Mucosa of stomach (tissue), 1 donor: ENCODE measurements at regions not wholly inside any gene's neighbourhood (a gene's known extent, or its start where the extent isn't known, plus 50 kb on each side); places are given as distances from the start of the nearest gene placed in this dataset.

Source experiments
- H3K27me3 ChIP-seq: one replicate; pipeline ENCODE4 v1.7.0; 2013; ENCODE audit warnings: mild to moderate bottlenecking, low read length; ENCODE audit not compliant: control insufficient read depth, insufficient read depth
- H3K36me3 ChIP-seq: one replicate; pipeline ENCODE4 v1.7.0; 2013; ENCODE audit warnings: low read length; ENCODE audit not compliant: control insufficient read depth, insufficient read depth
- H3K4me1 ChIP-seq: one replicate; pipeline ENCODE4 v1.7.0; 2013; ENCODE audit warnings: mild to moderate bottlenecking, low read length; ENCODE audit not compliant: control insufficient read depth, insufficient read depth
- H3K4me3 ChIP-seq: one replicate; pipeline ENCODE4 v1.7.0; 2013; ENCODE audit warnings: low read length
- H3K9ac ChIP-seq: one replicate; pipeline ENCODE4 v1.7.0; 2013; ENCODE audit warnings: mild to moderate bottlenecking, low read length, moderate library complexity
- H3K9me3 ChIP-seq: one replicate; pipeline ENCODE4 v1.7.0; 2013; ENCODE audit warnings: mild to moderate bottlenecking, low read length, moderate library complexity; ENCODE audit not compliant: control insufficient read depth
- donor health status: Pancreatic carcinoma.

DNA sequence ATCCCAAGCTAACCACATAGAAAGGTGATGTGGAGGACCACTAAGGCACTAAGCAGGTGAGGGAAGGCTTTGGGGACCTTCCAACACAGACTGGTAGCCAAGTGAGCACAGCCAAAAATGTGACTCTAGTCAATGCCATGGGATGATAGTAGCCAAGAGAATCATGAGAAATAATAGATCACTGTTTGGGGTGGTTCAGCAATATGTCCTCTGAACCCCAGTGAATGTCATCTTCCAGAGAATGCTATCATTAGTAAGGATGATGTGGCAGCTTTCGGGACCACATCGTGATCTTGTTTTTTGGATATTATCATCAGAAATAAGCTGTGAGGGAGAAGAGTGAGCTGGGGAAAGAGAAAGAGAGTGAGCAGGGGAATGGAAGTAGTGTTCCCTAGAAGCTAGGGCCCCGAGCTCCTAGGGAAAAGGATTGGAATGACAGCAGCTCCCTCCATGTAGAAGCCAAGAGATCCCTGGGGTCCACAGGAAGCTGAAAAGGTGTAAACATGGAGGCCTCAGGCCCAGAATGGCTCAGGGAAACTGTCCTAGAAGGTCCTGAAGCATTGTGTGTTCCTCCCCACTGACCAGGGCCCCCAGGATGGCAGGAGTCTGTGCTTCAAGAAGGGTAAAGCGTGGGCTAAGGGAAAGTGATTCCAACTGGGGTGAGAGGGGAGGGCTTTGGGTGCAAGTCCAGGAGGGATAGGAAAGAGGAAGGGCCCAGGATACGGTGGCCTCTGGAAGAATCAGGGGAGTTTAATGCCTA, 56.6 kb upstream of the KLF13 start:
- Histone ChIP-seq H3K36me3 (no peaks in the 10 kb centered on the region), H3K27me3 (no peaks in the 10 kb centered on the region)

DNA sequence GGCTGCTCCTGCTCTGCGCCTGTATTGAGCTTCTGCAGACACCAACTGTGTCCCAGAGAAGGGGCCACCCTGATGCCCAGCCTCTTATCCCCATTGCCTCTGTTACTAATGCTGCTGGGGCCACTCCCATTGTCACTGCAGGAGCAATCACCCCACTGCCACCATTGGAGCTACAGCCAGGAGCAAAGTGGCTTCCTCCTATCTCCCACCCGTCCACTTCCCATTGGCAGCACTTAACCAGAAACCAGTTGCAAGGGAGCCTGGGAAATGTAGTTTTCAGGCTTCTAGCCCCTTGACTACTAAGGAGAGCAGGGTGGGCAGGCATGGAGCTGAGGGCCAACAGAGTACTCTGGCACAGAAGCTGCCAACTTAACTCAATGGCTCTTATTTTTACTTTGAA, 55.9 kb upstream of the KLF13 start:
- H3K36me3 ChIP-seq = no peaks in the 10 kb centered on the region
- H3K27me3 ChIP-seq = no peaks in the 10 kb centered on the region
- H3K9ac ChIP-seq = no peak overlapping the region
- H3K4me3 ChIP-seq = no peak overlapping the region
- H3K4me1 ChIP-seq = peaks cover 59% of the 10 kb centered on the region
- no peaks in the 10 kb centered on the region for H3K9me3 ChIP-seq

More for the DNA sequence above, 56.6 kb upstream of the KLF13 start:
- Histone ChIP-seq H3K9me3 (no peaks in the 10 kb centered on the region), H3K9ac (no peak overlapping the region), H3K4me3 (no peak overlapping the region), H3K4me1 (peaks cover 67% of the 10 kb centered on the region)

DNA sequence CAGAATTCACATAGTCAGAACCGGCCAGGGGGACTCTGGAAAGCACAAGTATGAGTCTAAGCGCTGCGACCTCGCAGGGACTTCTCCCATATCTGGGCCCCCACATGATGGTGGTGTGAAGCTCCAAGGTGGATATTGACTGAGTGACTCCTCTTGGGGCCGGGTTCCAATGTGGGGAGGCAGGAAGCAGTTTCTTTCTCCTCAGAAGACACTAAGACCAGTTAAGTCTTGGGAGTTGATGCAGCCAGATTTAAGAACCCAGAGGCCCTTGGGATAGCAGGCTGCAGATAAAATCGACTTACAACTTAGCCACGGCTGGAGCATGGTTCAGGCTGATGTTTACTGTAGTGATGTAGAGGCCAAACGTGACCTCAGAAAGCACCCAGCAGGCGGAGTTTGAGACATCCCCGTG, 55.4 kb upstream of the KLF13 start:
- H3K9ac ChIP-seq = no peak overlapping the region
- H3K27me3 ChIP-seq = no peaks in the 10 kb centered on the region
- H3K4me1 ChIP-seq = peaks cover 55% of the 10 kb centered on the region
- no peaks in the 10 kb centered on the region for H3K36me3 ChIP-seq
- no peaks in the 10 kb centered on the region for H3K9me3 ChIP-seq
- no peak overlapping the region for H3K4me3 ChIP-seq

DNA sequence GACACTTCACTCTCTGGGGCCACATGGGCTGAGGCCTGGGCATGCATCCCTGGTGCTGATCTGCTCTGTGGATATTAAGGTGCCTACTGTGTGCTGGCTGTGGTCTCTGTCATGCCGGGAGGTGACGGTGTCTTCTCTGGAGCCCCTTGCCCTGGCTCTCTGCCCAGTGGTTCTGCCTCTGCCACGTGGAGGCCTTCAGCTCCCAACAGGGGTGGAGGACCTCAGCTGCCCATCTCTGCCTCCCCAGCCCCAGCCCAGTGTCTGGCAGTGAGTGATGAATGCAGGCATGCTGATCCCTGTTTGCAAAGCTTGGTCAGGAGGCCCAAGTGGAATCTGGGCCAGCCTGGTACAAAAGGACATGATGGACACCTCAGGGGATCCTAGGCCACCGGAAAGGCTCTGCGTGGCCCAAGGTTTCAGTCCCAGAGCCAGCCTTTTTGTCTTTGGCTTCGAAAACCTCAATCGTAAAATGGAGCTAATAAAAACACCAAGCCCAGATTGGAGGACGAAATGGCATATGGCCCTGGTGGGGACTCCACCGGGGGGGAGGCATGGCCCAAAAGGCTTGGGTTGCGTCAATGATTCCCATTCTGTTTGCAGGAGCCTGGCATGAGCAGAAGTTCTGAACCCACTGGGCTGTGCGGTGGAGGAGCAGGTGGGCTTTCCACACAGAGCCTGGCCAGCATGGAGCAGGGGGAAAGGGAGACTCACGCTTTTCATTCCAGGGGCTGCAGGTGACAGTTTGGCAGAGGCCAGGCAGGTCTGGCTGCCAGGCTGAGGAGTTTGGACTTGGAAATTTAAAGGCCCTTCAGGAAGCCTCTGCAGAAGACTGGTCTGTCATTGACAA, 54.7 kb upstream of the KLF13 start:
- Histone ChIP-seq H3K9ac (no peak overlapping the region), H3K4me1 (peaks cover 49% of the 10 kb centered on the region), H3K27me3 (no peaks in the 10 kb centered on the region), H3K9me3 (no peaks in the 10 kb centered on the region), H3K4me3 (no peak overlapping the region), H3K36me3 (no peaks in the 10 kb centered on the region)

DNA sequence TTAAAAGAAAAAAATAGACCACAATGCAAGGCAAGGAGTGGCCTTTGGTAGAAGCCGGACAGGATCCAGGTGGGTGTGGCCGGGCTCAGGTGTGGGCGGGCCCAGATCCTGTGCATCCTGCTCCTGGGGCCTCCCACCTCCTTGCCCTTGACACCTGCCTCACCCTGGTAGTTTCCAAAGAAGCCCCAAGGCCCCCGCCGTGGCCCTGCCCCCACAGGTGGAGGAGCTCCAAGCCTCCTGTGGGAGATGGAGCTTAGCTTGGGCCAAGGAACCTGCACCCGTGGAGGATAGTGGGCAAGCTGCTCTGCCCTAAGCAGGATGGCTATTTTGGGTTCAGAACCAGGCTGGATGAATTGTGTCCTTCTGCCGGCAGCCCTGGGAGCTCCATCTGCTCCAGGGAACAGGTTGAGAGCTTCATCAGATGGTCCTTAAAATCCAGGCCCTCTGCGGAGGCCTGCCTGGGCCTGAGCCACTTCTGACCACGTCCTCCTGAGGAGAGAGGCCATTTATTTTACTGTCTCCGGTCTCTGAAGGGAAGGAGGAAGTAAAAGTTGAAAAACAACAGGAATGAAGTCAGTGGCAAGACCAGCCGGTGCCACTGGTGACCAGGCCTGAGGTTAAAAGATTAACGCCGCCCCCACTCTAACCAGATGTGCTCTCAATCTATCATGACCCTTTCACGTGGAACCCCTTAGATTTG, 53.9 kb upstream of the KLF13 start:
- H3K9ac ChIP-seq = peak overlapping the region; percentile 48
- no peak overlapping the region for H3K4me3 ChIP-seq
- no peaks in the 10 kb centered on the region for H3K9me3 ChIP-seq
- peaks cover 42% of the 10 kb centered on the region for H3K4me1 ChIP-seq
- H3K27me3 ChIP-seq = no peaks in the 10 kb centered on the region
- H3K36me3 ChIP-seq = no peaks in the 10 kb centered on the region

DNA sequence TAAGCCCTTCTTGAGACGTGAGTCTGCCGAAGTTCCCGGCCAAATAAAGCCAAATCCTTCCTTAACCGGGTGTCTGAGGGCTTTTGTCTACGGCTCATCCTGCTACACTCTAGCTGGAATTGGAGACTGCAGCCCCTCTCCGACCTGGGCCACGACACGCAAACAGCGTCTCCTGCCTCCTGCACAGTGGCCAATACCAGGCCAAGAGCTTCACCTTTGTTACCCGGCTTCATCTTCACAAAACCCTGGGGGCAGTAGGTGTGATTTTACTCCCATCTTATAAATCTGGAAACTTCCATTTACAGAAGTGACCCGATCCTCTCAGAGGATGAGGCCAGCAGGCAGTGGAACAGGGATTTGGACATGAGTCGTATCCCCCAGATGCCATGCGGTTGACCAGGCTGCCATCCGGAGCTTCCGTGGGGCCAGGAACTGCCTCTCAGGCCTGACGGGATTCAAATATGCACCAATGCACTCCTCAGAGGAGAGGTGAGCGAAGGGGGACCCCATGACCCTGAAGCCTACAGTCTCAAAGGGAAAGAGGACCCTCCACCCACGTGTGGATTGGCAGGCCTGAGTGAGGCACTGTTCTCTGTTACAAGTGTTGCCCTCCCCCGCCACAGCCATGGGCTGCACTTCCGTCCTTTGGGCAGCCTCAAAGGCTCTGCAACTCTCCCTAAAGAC, 53.2 kb upstream of the KLF13 start:
- Histone ChIP-seq H3K36me3 (no peaks in the 10 kb centered on the region), H3K9ac (no peak overlapping the region), H3K4me3 (no peak overlapping the region), H3K9me3 (no peaks in the 10 kb centered on the region), H3K4me1 (peaks cover 35% of the 10 kb centered on the region), H3K27me3 (no peaks in the 10 kb centered on the region)

DNA sequence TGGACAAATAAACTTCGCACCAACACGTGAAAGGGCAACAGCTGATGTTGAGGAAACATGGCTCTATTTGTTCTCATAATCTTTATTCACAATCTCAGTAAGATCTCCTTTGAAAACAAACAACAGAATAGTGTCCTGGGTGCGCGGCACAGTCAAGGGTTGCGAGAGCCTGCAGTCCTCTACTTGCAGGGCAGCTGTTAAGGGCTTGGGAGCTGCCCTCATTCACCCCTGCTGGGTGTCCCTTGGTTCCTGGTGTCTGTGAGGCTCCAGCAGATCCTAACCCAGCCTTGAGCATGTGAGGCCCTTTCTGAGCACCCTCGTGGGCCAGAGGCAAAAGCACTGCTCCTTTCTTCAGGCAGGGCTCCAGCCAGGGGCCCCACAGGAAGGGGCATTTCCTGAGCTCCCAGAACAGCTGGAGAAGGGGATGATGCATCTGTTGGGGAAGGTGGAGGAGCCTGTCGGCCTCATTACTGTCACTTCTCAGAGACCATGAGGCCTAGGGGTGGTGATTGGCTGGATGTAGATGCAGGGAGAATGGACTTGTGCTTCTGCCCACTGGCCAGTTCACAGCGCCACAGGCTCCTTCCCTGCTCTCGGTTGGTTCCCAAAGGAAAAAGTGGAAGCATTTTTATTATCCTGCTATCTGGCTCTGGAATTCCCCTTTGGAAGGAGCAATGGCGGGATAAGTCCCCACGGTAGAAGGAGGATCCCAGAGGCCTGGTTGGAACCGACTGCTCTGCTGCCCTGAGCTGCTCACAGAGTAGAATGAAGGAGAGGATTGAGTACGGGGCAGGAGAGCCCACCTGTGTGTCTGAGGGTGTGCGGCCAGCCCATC, 51.9 kb upstream of the KLF13 start:
- Histone ChIP-seq H3K27me3 (no peaks in the 10 kb centered on the region), H3K9me3 (no peaks in the 10 kb centered on the region), H3K9ac (no peak overlapping the region), H3K4me3 (no peak overlapping the region), H3K4me1 (peaks cover 39% of the 10 kb centered on the region), H3K36me3 (no peaks in the 10 kb centered on the region)

DNA sequence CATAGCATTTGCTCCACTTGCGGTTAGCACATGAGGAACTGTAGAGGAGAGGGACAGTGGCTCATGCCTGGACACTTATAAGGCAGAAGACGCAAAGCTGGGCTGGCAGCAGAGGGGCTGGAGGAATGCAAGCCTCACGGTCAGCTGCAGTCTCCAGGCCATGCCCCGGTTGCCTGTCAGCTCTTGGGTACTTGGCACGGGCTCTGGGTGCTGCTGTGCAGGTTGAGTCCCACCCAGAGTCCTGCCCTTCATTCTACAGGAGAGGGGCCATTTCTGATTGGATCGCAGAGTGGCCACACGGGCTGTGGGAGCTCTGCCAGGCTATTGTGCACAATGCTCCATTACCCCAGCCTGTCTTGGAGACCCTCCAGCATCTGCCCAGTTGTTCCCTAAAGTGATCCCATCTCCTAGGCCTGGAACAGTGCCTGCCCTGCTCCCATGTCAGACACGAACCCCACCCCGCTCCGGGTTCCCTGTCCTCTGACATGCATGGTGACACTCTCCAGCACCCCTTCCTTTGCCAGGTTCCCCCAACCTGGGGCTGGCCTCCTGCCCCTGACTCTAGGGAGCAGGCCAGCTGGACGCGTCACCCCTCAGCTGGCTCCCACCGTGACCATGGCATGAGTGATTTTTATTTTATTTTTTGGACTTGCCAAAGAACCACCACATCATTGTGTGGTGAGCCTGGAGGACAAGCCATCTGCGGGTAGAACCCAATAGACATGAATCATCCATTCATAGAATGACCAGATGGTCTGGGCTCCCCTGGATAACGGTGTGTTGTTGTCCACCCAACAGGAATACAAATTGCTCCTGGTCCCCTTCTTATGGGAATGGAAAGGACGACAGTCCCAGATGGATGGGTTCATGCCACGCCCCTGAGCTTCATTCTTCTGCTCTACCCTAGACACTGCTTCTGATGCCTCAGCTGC, 51.0 kb upstream of the KLF13 start:
- H3K36me3 ChIP-seq = no peaks in the 10 kb centered on the region
- no peaks in the 10 kb centered on the region for H3K9me3 ChIP-seq
- no peaks in the 10 kb centered on the region for H3K27me3 ChIP-seq
- H3K4me3 ChIP-seq = no peak overlapping the region
- no peak overlapping the region for H3K9ac ChIP-seq
- H3K4me1 ChIP-seq = peaks cover 44% of the 10 kb centered on the region

DNA sequence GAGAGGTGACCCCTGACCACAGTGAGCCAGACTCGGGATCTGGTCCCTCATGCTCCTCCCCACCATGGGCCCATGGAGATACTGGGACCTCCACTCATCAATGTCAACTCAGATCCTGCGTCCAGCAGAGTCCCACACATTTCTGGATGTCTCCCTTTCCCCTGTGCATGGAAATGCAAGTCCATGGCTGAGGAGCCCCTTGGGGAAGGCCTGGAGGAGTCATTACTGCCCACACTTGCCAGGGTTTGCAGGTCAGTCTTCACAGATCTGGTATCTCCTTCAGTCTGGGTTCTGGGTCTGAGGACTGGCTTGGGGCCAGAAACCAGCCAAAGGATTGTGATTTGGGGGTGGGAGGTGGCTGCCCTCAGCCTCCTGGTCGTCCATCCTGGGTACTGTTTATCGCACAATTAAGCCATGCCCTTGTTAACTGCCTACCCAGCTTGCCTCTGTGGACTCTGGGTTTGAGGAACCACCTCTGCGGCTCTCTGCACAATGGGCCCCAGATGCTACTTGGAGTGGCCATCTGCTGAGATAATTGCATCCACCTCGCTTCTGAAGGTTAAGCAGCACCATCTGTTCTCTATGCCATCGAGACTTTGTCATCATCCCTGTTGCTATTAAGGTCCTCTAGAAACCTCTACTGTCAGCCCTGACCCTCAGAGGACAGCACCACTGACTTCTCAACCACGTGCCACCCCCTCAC, 49.9 kb upstream of the KLF13 start:
- H3K4me3 ChIP-seq = no peak overlapping the region
- H3K9ac ChIP-seq = no peak overlapping the region
- no peaks in the 10 kb centered on the region for H3K9me3 ChIP-seq
- no peaks in the 10 kb centered on the region for H3K36me3 ChIP-seq
- peaks cover 35% of the 10 kb centered on the region for H3K4me1 ChIP-seq
- no peaks in the 10 kb centered on the region for H3K27me3 ChIP-seq
